Adrenal gland (tissue), 5 donors: ENCODE measurements at regions not wholly inside any gene's neighbourhood (a gene's known extent, or its start where the extent isn't known, plus 50 kb on each side); places are given as distances from the start of the nearest gene placed in this dataset.
"Not testable (repeated sequence)": the region's sequence is repeated elsewhere in the genome, so short reads cannot be mapped to it uniquely, and the experiment has no call there.

Experiments used
- POLR2A ChIP-seq, 2 donors: fragments of 450-650 bp; IDR thresholded peaks; one replicate each; pipeline ENCODE4 v1.6.1; 2017; ENCODE audit warnings: antibody characterized with exemption in 2 of 2, mild to moderate bottlenecking in 2 of 2, moderate library complexity in 1 of 2
- TF ChIP-seq, protein P1 (sequence below), 6 experiments: fragments of 450-650 bp in 4 of 6; fragments of 200-600 bp in 2 of 6; sonication (generic) in 1 of 6; IDR thresholded peaks; 1 replicate in 5 of 6; 2 replicates in 1 of 6; pipeline versions ENCODE4 v1.5.1 to v1.8.0; 2016 to 2021; ENCODE audit warnings: antibody characterized with exemption in 6 of 6, mild to moderate bottlenecking in 2 of 6, moderate library complexity in 1 of 6
- donor health status: DM: no; HTN: no; CAD: no.

DNA sequence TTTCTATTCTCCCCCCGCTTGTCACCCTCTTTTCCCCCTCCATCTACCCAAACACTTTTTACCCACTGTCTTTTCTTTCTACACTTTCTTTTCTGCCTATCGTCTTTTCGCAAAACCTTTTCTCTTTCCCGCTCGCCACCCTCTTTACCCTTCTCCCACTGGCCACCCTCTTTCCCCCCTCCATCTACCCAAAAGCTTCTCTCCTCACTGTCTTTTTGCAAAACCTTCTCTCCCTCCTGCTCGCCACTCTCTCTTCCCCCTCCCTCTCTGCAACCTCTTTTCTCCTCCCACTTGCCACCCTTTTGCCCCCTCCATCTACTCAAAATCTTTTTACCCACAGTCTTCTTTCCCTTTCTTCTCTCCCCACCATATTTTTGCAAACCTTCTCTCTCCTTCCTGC, 4462.8 kb upstream of the OR11H1 start:
- TF ChIP-seq, protein P1, sequence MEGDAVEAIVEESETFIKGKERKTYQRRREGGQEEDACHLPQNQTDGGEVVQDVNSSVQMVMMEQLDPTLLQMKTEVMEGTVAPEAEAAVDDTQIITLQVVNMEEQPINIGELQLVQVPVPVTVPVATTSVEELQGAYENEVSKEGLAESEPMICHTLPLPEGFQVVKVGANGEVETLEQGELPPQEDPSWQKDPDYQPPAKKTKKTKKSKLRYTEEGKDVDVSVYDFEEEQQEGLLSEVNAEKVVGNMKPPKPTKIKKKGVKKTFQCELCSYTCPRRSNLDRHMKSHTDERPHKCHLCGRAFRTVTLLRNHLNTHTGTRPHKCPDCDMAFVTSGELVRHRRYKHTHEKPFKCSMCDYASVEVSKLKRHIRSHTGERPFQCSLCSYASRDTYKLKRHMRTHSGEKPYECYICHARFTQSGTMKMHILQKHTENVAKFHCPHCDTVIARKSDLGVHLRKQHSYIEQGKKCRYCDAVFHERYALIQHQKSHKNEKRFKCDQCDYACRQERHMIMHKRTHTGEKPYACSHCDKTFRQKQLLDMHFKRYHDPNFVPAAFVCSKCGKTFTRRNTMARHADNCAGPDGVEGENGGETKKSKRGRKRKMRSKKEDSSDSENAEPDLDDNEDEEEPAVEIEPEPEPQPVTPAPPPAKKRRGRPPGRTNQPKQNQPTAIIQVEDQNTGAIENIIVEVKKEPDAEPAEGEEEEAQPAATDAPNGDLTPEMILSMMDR (IDR thresholded peaks at IDR 0.05) = not testable (repeated sequence)
- not testable (repeated sequence) for TF ChIP-seq POLR2A (IDR thresholded peaks at IDR 0.05)
